B cell (primary cell): ENCODE measurements at regions not wholly inside any gene's neighbourhood (a gene's known extent, or its start where the extent isn't known, plus 50 kb on each side); places are given as distances from the start of the nearest gene placed in this dataset.

Experiments used
- ATAC-seq: fragments of 200-7000 bp; cut with Tn5 transposase; one replicate; pipeline ENCODE4 v1.10.0; 2021; ENCODE audit warnings: low read depth, mild to moderate bottlenecking, moderate number of reproducible peaks, moderate library complexity
- CTCF ChIA-PET: fragments of 350-600 bp; sonication (Branson Sonifier 250); formaldehyde crosslinking; loops from one replicate; lab custom pipeline; 2021; ENCODE audit warnings: antibody characterized with exemption, inconsistent platforms; lab: Charles Lee
- POLR2A ChIA-PET: fragments of 350-600 bp; sonication (Branson Sonifier 250); formaldehyde crosslinking; loops from one replicate; lab custom pipeline; 2021; ENCODE audit warnings: antibody characterized with exemption; lab: Charles Lee
- DNase-seq: peaks from one replicate; pipeline ENCODE4 v3.0.0; 2013
- H2AFZ ChIP-seq: 2 replicates; pipeline ENCODE4 v1.6.1; 2012; ENCODE audit warnings: mild to moderate bottlenecking, low read depth, low read length; ENCODE audit not compliant: insufficient read depth, poor library complexity, severe bottlenecking
- H3K27ac ChIP-seq, 2 donors: 1 replicate in 1 of 2; 2 replicates in 1 of 2; pipeline ENCODE4 v1.5.1; 2012 to 2013; ENCODE audit warnings: low read length in 2 of 2, mild to moderate bottlenecking in 2 of 2, moderate library complexity in 1 of 2
- H3K27me3 ChIP-seq, 4 experiments: fragments of 200-600 bp in 1 of 4; sonication (generic) in 1 of 4; replicated peaks in 1 of 4; 1 replicate in 2 of 4; 2 replicates in 2 of 4; pipeline versions ENCODE4 v1.6.1 to v1.7.0; 2013 to 2016; ENCODE audit warnings: low read length in 3 of 4, mild to moderate bottlenecking in 2 of 4, mixed read lengths in 1 of 4, moderate library complexity in 1 of 4; ENCODE audit not compliant: insufficient read depth in 4 of 4, control insufficient read depth in 3 of 4; ENCODE audit errors: control extremely low read depth in 1 of 4
- H3K36me3 ChIP-seq, 2 experiments: replicated peaks in 1 of 2; 1 replicate in 1 of 2; 2 replicates in 1 of 2; pipeline versions ENCODE4 v1.6.1 to v1.7.1; 2013; ENCODE audit warnings: low read length in 1 of 2; ENCODE audit not compliant: insufficient read depth in 2 of 2, control insufficient read depth in 1 of 2; ENCODE audit errors: control extremely low read depth in 1 of 2, extremely low read depth in 1 of 2
- H3K4me1 ChIP-seq, 2 donors: fragments of 200-600 bp in 1 of 2; sonication (generic) in 1 of 2; 1 replicate in 1 of 2; 2 replicates in 1 of 2; pipeline versions ENCODE4 v1.5.1 to v1.6.1; 2013 to 2017; ENCODE audit warnings: low read length in 2 of 2; ENCODE audit not compliant: control insufficient read depth in 2 of 2, insufficient read depth in 2 of 2
- H3K4me2 ChIP-seq: replicated peaks from 2 replicates; pipeline ENCODE3; 2012; ENCODE audit warnings: mild to moderate bottlenecking, low read depth, low read length; ENCODE audit not compliant: poor library complexity, severe bottlenecking
- H3K4me3 ChIP-seq, 5 experiments: fragments of 200-600 bp in 1 of 5; sonication (generic) in 1 of 5; 1 replicate in 3 of 5; 2 replicates in 2 of 5; pipeline versions ENCODE4 v1.5.1 to v1.7.0; 2011 to 2016; ENCODE audit warnings: low read length in 4 of 5, mild to moderate bottlenecking in 4 of 5, low read depth in 2 of 5, control low read depth in 1 of 5, moderate library complexity in 1 of 5; ENCODE audit not compliant: insufficient read depth in 1 of 5; ENCODE audit errors: control extremely low read depth in 1 of 5, extremely low read depth in 1 of 5
- H3K79me2 ChIP-seq: fragments of 200-600 bp; sonication (generic); one replicate; pipeline ENCODE4 v1.6.0; 2016; ENCODE audit warnings: low read length; ENCODE audit not compliant: control insufficient read depth, insufficient read depth
- H3K9ac ChIP-seq: fragments of 200-600 bp; sonication (generic); 2 replicates; pipeline ENCODE4 v1.6.1; 2017; ENCODE audit warnings: mild to moderate bottlenecking, low read length, moderate library complexity
- H3K9me3 ChIP-seq, 3 donors: one replicate each; pipeline versions ENCODE4 v1.6.1 to v1.7.1; 2013; ENCODE audit warnings: low read length in 2 of 3; ENCODE audit not compliant: control insufficient read depth in 2 of 3, insufficient read depth in 1 of 3; ENCODE audit errors: control extremely low read depth in 1 of 3
- H4K20me1 ChIP-seq: 2 replicates; pipeline ENCODE4 v1.6.0; 2012; ENCODE audit warnings: mild to moderate bottlenecking, low read length; ENCODE audit not compliant: insufficient read depth, control insufficient read depth, poor library complexity, severe bottlenecking
- H3K27ac Mint-ChIP-seq: one replicate; pipeline ENCODE4 v1.8.0; 2021; ENCODE audit warnings: mixed read lengths
- H3K27me3 Mint-ChIP-seq: one replicate; pipeline ENCODE4 v1.8.0; 2021; ENCODE audit warnings: mixed read lengths
- H3K4me1 Mint-ChIP-seq: one replicate; pipeline ENCODE4 v1.8.0; 2021; ENCODE audit warnings: mixed read lengths
- H3K4me3 Mint-ChIP-seq: one replicate; pipeline ENCODE4 v1.8.0; 2021; ENCODE audit warnings: mixed read lengths
- H3K9me3 Mint-ChIP-seq: one replicate; pipeline ENCODE4 v1.8.0; 2022; ENCODE audit warnings: mixed read lengths; ENCODE audit not compliant: insufficient read depth
- EZH2 ChIP-seq: IDR thresholded peaks from 2 replicates; pipeline ENCODE4 v1.6.1; 2012; ENCODE audit warnings: borderline replicate concordance, low read depth, mild to moderate bottlenecking, moderate library complexity, low read length; ENCODE audit not compliant: insufficient read depth, poor library complexity, severe bottlenecking
- WGBS: methylation state at CpG from one replicate; pipeline ENCODE4 v1.1.5; 2013; ENCODE audit warnings: missing lambda C conversion rate; ENCODE audit not compliant: insufficient coverage; 5-methylcytosine and 5-hydroxymethylcytosine counted together
- intact Hi-C: fragments of 100-400 bp; cut with micrococcal nuclease; formaldehyde crosslinking; loops from one replicate; pipeline ENCODE4 v1.10.0; 2022
- TF ChIP-seq, protein P1 (sequence below): fragments of 200-600 bp; IDR thresholded peaks from one replicate; pipeline ENCODE4 v1.8.0; 2022; ENCODE audit warnings: antibody characterized with exemption, mild to moderate bottlenecking

- Histone ChIP-seq H3K27ac (no peak overlapping the region), H3K4me2 (no peak overlapping the region), H3K4me1 (no peaks in the 10 kb centered on the region), H3K9me3 (peaks cover 0 to 1% (median 0%) of the 10 kb centered on the region in 3 donors), H3K79me2 (no peaks in the 10 kb centered on the region), H4K20me1 (no peaks in the 10 kb centered on the region), H3K9ac (no peak overlapping the region), H3K4me3 (no peak overlapping the region), H3K36me3 (no peaks in the 10 kb centered on the region), H2AFZ (no peak overlapping the region), H3K27me3 (no peaks in the 10 kb centered on the region)
- POLR2A ChIA-PET = no interaction called here
- Mint-ChIP-seq H3K27me3 (no peaks in the 10 kb centered on the region), H3K4me1 (no peaks in the 10 kb centered on the region), H3K4me3 (no peak overlapping the region), H3K9me3 (no peaks in the 10 kb centered on the region), H3K27ac (no peak overlapping the region)
- ATAC-seq (no peak), DNase-seq (no peak)
- intact Hi-C loops = no loop called here
- CTCF ChIA-PET = no interaction called here
- no peak for TF ChIP-seq EZH2
- TF ChIP-seq, protein P1, sequence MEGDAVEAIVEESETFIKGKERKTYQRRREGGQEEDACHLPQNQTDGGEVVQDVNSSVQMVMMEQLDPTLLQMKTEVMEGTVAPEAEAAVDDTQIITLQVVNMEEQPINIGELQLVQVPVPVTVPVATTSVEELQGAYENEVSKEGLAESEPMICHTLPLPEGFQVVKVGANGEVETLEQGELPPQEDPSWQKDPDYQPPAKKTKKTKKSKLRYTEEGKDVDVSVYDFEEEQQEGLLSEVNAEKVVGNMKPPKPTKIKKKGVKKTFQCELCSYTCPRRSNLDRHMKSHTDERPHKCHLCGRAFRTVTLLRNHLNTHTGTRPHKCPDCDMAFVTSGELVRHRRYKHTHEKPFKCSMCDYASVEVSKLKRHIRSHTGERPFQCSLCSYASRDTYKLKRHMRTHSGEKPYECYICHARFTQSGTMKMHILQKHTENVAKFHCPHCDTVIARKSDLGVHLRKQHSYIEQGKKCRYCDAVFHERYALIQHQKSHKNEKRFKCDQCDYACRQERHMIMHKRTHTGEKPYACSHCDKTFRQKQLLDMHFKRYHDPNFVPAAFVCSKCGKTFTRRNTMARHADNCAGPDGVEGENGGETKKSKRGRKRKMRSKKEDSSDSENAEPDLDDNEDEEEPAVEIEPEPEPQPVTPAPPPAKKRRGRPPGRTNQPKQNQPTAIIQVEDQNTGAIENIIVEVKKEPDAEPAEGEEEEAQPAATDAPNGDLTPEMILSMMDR = no peak
- no CpG with 5 or more reads among the region's 2 CpGs for WGBS
Observed at GRCh38 chr3:175896655-175897054, 1037.5 kb downstream of the NAALADL2 start.

DNA sequence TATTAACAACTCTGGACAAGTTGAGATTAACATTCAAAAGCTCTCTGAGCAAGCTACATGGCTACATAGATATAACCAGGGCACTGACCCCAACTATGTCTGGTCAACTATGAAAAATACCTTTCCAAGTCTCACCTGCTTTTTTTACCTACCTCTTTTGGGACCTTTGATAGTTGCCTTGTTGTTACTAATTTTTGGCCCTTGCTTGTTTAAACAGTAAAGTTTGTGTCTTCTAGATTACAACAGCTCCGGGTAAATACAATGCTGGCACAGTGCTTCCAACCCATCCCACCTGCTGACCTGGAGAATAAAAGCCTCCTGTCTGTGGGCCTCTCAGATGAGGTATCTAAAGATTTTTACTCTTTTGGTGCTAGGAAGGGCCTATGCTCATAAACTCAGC, 1036.6 kb downstream of the NAALADL2 start:
- Mint-ChIP-seq H3K27ac (no peak overlapping the region), H3K4me3 (no peak overlapping the region), H3K4me1 (no peaks in the 10 kb centered on the region), H3K9me3 (no peaks in the 10 kb centered on the region), H3K27me3 (no peaks in the 10 kb centered on the region)
- POLR2A ChIA-PET = no interaction called here
- H3K27me3 ChIP-seq = no peaks in the 10 kb centered on the region
- TF ChIP-seq, protein P1 = no peak
- TF ChIP-seq EZH2 = no peak
- H3K4me3 ChIP-seq = no peak overlapping the region
- H3K79me2 ChIP-seq = no peaks in the 10 kb centered on the region
- H3K9ac ChIP-seq = no peak overlapping the region
- H3K36me3 ChIP-seq = no peaks in the 10 kb centered on the region
- no peak for DNase-seq
- intact Hi-C loops = no loop called here
- peaks cover 0 to 1% (median 0%) of the 10 kb centered on the region in 3 donors for H3K9me3 ChIP-seq
- no peak for ATAC-seq
- H3K4me2 ChIP-seq = no peak overlapping the region
- no peaks in the 10 kb centered on the region for H4K20me1 ChIP-seq
- CTCF ChIA-PET = no interaction called here
- no CpG with 5 or more reads among the region's 1 CpG for WGBS
- no peak overlapping the region for H3K27ac ChIP-seq
- H3K4me1 ChIP-seq = no peaks in the 10 kb centered on the region
- no peak overlapping the region for H2AFZ ChIP-seq
